Mononuclear cell (primary cell): ENCODE measurements at regions not wholly inside any gene's neighbourhood (a gene's known extent, or its start where the extent isn't known, plus 50 kb on each side); places are given as distances from the start of the nearest gene placed in this dataset.

ENCODE experiments used
- H3K27me3 ChIP-seq: 2 replicates; pipeline ENCODE4 v1.6.0; 2011; ENCODE audit warnings: low read length, control low read depth; ENCODE audit not compliant: insufficient read depth
- H3K4me1 ChIP-seq: 2 replicates; pipeline ENCODE4 v1.5.1; 2011; ENCODE audit warnings: mild to moderate bottlenecking, low read length, control low read depth; ENCODE audit not compliant: insufficient read depth
- H3K4me3 ChIP-seq: 2 replicates; pipeline ENCODE4 v1.5.1; 2011; ENCODE audit warnings: mild to moderate bottlenecking, low read length, moderate library complexity
- H3K9me3 ChIP-seq: 2 replicates; pipeline ENCODE4 v1.5.1; 2011; ENCODE audit warnings: low read depth, mild to moderate bottlenecking, control low read depth, low read length

DNA sequence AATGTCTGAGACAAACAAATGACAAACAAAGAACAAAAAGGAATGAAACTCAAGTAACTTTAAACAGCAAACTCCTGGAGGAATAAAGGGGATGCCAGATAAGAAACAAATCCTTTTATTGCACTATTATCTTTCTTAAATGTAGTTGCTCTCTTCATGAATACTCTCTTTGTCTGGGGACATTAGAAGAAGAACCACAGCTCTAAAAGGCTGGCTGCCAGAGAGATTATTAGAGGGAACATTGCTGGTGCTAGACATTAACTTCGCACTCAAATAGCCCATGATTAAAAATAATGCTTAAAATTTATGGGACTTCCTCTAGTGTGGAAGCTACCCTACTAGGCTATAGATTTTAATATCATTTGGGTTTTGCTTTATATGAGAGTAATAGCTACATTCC, 1330.4 kb downstream of the XPNPEP1 start:
- no peaks in the 10 kb centered on the region for H3K27me3 ChIP-seq
- H3K4me1 ChIP-seq: no peaks in the 10 kb centered on the region
- H3K9me3 ChIP-seq: no peaks in the 10 kb centered on the region
- no peak overlapping the region for H3K4me3 ChIP-seq

DNA sequence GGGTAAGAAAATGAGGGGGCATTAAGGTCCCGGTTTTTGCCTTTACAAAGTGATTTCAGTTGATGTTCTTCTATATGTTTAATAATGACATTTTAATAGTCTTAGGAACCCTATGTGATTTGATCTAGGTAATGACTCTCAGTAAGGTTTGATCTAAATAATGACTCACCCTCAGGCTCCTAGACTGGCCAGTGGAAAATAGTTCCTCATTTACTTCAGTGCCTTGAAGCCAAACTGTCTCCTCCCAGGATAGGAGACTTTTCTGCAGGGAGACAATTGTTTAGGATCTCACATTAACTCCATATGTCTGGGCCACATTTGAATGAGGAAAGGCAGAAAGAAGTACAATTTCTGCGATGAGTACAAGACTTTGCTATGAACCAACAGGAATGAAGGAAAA, 1331.9 kb downstream of the XPNPEP1 start:
- no peaks in the 10 kb centered on the region for H3K9me3 ChIP-seq
- no peak overlapping the region for H3K4me3 ChIP-seq
- H3K4me1 ChIP-seq: no peaks in the 10 kb centered on the region
- no peaks in the 10 kb centered on the region for H3K27me3 ChIP-seq

DNA sequence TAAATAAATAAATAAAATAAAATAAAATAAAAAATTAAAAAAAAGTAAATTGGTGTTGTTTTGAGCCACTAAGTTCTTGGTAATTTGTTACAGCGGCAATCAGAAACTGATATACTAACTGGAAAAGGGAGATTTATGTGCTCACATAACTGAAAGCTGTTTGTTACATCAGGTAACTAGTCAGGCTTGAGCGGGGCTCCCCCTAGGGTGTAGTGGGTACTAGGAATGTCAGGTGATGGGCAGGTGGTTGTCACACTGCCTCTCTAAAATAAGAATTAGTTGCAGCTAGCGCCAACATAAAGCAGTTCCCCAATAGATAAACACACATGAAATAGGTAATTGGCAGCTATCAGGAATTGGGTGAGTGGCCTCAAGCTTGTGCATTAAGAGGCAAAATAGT, 1336.9 kb downstream of the XPNPEP1 start:
- Histone ChIP-seq H3K27me3 (no peaks in the 10 kb centered on the region), H3K4me3 (no peak overlapping the region), H3K9me3 (no peaks in the 10 kb centered on the region), H3K4me1 (no peaks in the 10 kb centered on the region)

DNA sequence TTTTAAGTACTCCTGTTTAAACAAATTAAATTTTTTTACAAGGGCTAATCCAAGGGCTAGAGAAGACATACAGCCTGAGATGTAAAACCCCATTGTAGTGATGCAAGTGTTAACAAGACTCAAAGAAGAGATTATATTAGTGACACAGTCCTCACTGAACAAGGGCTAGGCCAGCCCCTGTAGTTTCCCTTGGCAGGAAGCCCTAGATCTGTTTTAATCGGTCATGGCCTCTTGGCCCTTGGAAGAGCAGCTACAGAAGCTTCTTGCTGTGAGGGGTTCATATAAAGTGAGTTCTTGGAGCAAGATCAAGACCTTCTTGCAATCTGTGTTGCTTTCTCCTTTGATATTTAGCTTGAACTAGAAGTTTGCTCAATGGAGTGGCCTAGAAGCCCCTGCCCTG, 1339.4 kb downstream of the XPNPEP1 start:
- Histone ChIP-seq H3K27me3 (no peaks in the 10 kb centered on the region), H3K9me3 (no peaks in the 10 kb centered on the region), H3K4me1 (no peaks in the 10 kb centered on the region), H3K4me3 (no peak overlapping the region)

DNA sequence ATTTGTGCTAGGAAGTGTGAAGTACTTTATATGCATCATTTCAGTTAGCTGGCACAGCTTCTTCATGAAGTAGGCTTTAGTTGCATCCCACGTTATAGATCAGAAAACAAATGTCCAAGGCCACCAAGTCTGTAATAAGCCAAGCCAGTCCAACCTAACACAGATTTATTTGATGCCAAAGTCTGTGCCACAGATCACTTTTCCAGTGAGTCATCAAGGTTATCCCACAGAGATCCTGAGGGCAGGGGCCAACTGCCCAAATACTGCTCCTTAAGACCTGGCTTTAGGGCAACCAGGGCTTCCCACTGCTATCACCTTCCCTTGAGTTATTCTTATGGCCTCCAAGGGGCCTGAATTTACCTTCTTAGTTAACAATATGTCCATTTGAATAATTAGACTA, 1340.4 kb downstream of the XPNPEP1 start:
- H3K4me3 ChIP-seq: no peak overlapping the region
- no peaks in the 10 kb centered on the region for H3K27me3 ChIP-seq
- H3K4me1 ChIP-seq: no peaks in the 10 kb centered on the region
- H3K9me3 ChIP-seq: no peaks in the 10 kb centered on the region

DNA sequence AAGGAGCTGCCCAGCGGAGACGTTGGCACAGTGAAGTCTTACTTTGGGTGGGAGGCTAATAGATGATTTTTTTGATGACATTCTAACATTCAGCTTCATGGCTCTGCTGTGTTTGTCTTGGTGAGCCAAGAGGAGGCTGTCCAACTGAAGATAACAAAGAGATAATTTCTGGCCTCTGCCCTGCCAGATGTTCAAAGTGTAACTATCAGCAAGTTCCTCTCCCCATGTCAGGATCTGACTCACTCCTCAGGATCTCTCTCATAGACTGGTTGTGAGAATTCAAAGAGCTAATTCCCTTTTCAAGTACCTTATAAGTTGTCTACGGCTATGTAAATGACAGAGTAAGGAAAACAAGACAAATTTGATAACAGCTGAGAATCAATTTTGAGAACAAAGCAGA, 1340.9 kb downstream of the XPNPEP1 start:
- H3K27me3 ChIP-seq: no peaks in the 10 kb centered on the region
- H3K4me1 ChIP-seq: no peaks in the 10 kb centered on the region
- H3K9me3 ChIP-seq: no peaks in the 10 kb centered on the region
- H3K4me3 ChIP-seq: no peak overlapping the region

DNA sequence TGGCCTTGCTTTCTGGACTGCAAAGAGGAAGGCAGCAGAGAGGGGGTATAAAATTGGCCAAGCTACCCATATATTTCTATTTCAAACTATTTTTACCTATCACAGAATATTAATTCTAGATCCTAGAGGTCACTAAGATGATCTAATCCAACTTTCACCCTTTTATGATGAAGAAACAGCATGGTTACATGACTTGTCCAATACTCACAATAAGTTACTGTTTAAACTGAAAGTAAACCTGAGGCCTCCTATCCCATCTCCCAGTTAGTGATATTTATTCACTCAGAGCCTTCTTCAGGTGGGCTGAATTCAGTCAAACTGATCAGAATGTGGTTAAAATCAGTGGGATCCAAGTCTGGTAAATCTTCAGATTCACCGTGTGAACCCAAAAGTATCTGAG, 1345.1 kb downstream of the XPNPEP1 start:
- H3K4me3 ChIP-seq: no peak overlapping the region

DNA sequence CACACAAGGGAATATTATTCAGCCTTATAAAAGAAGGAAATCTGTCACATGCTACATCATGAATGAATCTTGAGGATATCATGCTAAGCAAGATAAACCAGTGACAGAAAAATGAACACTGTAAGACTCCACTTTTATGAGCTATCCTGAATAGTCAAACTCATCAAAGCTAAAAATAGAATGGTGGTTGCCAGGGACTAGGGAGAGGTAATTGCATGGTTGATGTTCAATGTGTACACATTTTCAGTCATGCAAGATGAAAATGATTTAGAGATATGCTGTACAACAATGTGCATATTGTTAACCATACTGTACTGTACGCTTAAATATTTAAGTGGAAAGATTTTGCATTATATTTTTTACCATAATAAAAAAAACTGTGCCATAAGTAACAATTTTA, 1349.1 kb downstream of the XPNPEP1 start:
- H3K9me3 ChIP-seq: no peaks in the 10 kb centered on the region
- no peaks in the 10 kb centered on the region for H3K4me1 ChIP-seq
- H3K4me3 ChIP-seq: no peak overlapping the region
- no peaks in the 10 kb centered on the region for H3K27me3 ChIP-seq

More for the DNA sequence above, 1345.1 kb downstream of the XPNPEP1 start:
- H3K27me3 ChIP-seq: no peaks in the 10 kb centered on the region
- no peaks in the 10 kb centered on the region for H3K4me1 ChIP-seq
- H3K9me3 ChIP-seq: no peaks in the 10 kb centered on the region

DNA sequence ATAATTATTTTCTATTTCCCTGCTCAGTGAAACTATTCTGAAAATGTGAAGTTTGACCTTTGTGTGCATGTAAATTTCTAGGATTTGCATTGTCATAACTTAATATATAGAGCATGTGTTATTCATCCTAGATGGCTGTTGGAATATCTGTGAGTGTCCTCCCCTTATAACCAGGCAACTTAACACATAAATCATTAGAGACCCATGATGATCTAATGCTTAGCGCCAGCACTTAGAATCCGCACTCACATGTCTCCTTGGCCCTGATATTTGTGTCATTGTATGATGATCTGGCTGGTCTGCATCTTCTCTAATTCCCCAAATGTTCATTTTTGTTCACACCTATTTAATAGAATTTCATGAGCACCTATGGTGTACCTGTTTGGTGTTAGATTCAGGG, 1354.5 kb downstream of the XPNPEP1 start:
- H3K9me3 ChIP-seq: no peaks in the 10 kb centered on the region
- H3K27me3 ChIP-seq: no peaks in the 10 kb centered on the region
- H3K4me3 ChIP-seq: no peak overlapping the region
- H3K4me1 ChIP-seq: no peaks in the 10 kb centered on the region

DNA sequence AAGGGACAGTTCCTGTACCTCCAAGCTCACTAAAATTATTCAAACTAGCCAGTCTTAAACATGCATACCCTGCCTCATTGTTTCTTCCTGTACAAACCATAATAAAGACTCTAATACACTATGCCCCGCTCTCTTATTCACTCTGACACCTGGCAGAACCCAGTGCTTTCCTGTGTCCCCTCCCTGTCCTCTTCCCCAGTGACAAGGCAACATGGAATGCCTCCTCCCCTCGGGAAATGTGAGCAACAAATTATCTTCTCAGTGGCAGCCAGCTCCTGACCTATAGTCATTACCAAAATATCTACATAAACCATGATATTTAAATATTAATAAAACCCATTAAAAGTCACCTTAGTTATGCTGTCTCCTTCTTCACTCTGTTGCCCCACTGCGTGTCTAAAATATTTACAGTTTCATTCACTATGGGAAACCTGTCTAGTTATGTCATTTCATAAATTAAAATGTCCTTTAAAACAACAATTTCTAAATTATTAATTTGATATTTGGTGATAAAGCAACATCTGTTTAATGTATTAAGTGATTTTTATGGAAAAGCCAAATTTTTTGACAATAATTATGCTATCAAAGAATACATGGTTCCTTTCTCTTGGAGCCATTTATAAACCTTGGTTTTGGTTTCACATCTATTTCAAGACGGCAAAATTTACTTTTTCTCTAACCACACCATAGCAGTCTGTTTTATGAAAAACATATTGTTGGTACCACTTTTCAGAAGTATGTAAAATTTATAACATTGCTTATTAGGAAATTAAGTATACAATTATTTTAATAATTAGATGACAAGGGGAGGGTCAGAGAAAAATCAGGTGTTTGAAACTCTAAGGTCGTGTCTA, 1355.2 kb downstream of the XPNPEP1 start:
- no peaks in the 10 kb centered on the region for H3K4me1 ChIP-seq
- no peaks in the 10 kb centered on the region for H3K9me3 ChIP-seq
- no peak overlapping the region for H3K4me3 ChIP-seq
- no peaks in the 10 kb centered on the region for H3K27me3 ChIP-seq

DNA sequence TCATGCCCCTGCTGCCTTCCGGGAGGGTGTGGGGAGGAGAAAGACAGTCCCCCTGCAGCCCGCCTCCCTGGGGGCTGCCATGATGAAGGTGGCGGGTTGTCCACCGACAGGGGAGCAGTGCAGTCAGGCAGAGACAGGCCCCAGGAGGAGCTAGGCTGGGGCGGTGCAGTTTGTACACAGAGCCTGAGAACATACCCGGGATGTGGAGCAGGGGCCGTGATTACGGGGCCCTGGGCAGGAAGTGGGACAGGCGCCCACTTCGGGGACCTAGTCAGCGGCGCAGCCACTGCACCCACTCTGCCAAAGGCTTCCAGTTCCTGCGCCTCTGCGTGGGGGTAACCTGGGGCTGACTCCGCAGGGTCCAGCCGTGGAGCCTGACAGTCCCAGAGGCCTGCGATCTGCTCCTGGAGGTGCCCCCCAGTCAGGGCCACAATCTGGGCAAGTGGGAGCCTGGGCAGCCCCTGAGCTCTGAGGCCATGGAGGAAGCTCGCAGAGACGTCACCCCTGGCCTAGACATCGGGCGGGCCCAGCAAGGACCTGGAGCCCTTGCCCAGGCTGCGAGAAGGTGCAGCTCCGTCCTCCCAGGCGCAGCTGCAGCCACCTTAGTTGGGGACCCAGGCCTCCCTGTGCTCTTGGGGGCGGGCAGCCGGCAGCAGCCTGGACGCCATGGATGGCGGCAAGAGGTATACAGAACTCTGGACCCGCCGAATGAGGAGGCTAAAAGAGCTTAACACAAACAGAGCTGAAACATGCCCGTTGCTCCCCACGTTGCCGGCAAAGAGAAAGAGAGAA, 1356.8 kb downstream of the XPNPEP1 start:
- no peaks in the 10 kb centered on the region for H3K9me3 ChIP-seq
- no peaks in the 10 kb centered on the region for H3K4me1 ChIP-seq
- no peaks in the 10 kb centered on the region for H3K27me3 ChIP-seq
- no peak overlapping the region for H3K4me3 ChIP-seq

DNA sequence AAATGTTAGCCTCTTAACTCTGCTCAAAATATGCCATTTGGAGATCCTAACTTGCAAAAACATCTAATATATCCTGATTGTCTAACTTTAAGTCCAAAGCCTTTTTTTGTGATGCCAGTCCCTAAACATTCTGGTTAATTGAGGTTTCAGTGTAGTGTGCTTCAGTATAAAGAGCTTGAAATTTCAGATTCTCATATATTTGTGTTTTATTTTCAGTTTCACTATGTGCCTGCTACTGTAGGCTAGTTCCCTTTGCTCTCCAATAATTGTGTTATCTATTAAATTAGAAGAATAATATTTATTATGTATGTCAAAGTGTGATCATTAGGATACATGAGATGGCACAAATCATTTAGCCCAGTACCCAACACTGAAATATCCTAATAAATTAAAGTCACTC, 1361.2 kb downstream of the XPNPEP1 start:
- H3K9me3 ChIP-seq: no peaks in the 10 kb centered on the region
- no peak overlapping the region for H3K4me3 ChIP-seq
- H3K27me3 ChIP-seq: no peaks in the 10 kb centered on the region
- no peaks in the 10 kb centered on the region for H3K4me1 ChIP-seq

DNA sequence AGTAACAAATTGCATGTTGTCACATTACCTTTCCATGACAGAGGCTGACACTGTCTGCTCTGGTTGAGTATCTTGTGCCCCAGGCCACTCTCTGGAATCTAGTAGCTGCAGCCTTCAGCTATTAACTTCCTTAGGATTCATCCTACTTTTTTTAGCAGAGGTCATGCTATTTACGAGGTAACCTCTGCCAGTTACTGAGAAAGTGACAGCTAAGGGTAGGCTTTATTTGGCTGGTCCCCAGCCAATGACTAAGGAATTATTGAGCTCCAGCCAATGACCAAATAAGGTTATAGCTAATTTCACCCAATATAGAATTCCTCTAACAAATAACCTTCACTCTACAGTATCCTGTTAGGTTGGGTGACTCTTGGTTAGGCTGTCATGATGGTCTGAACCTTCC, 1361.7 kb downstream of the XPNPEP1 start:
- no peaks in the 10 kb centered on the region for H3K27me3 ChIP-seq
- no peaks in the 10 kb centered on the region for H3K4me1 ChIP-seq
- no peak overlapping the region for H3K4me3 ChIP-seq
- no peaks in the 10 kb centered on the region for H3K9me3 ChIP-seq

DNA sequence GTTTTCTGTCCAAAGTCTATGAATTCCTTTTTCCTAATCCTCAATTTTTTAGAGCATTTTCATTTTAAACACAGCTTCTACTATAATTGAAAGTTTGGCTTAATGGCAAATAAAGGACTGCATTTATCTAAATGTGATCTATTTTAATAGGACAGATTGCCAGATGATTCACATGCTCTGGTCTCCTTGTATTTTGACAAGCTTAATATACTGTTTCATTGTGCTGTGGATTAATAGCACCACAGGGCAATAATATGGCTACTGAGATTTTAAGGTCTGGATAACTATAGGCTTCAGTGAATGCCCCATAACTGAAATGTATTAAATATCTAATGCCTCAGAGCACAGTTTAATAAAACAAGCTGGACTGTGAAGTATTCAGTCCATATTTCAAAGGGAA, 1362.8 kb downstream of the XPNPEP1 start:
- no peaks in the 10 kb centered on the region for H3K27me3 ChIP-seq
- H3K4me3 ChIP-seq: no peak overlapping the region
- no peaks in the 10 kb centered on the region for H3K4me1 ChIP-seq
- H3K9me3 ChIP-seq: no peaks in the 10 kb centered on the region

DNA sequence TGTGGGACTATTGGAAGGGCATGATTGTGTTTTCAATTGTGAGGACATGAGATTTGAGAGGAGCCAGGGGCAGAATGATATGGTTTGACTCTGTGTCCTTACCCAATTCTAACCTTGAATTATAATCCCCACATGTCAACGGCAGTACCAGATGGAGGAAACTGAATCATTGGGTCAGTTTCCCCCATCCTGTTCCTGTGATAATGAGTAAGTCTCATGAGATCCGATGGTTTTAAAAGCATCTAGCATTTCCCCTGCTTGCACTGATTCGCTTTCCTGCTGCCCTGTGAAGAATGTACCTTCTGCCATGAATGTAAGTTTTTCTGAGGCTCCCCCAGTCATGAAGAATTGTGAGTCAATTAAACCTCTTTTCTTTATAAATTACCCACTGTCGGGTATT, 1367.1 kb downstream of the XPNPEP1 start:
- Histone ChIP-seq H3K27me3 (no peaks in the 10 kb centered on the region), H3K4me1 (no peaks in the 10 kb centered on the region), H3K9me3 (no peaks in the 10 kb centered on the region), H3K4me3 (no peak overlapping the region)

DNA sequence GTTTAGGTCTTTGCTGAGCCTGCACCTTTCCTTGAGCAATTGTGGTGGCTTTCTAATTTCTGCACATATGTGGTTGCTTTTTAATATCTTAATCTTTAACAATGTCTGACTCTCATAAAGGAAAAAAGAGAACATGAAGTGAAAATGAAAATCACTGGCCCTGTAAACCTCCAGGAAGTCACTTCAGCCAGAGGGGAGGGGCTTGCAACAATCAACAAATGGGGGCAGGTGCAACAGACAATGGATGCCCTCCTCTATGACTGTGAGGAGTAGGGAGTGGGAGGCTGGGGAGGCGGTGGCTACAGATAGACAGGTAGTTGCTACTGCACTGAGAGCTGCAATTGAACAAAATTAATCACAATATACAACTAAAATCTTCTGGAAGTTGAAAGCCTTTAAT, 1377.4 kb downstream of the XPNPEP1 start:
- H3K4me3 ChIP-seq: no peak overlapping the region

More for the DNA sequence above, 1377.4 kb downstream of the XPNPEP1 start:
- H3K9me3 ChIP-seq: no peaks in the 10 kb centered on the region
- H3K27me3 ChIP-seq: no peaks in the 10 kb centered on the region
- H3K4me1 ChIP-seq: no peaks in the 10 kb centered on the region
